COLO829 (cell line): ENCODE measurements at regions not wholly inside any gene's neighbourhood (a gene's known extent, or its start where the extent isn't known, plus 50 kb on each side); places are given as distances from the start of the nearest gene placed in this dataset.

ENCODE experiments used
- DNase-seq: peaks from one replicate; pipeline ENCODE4 v3.0.0; 2012; ENCODE audit warnings: low spot score

- no peak for DNase-seq
Measured at GRCh38 chr10:69684020-69684980, 54.3 kb downstream of the FAM241B start.

GRCh38 chr10:69684981-69685353 lies 54.9 kb downstream of the FAM241B start:
- DNase-seq, result no peak

- no peak for DNase-seq
Measured at GRCh38 chr10:69685426-69685801, 55.4 kb downstream of the FAM241B start.

- DNase-seq, result no peak
Measured at GRCh38 chr10:69685802-69686585, 55.9 kb downstream of the FAM241B start.

GRCh38 chr10:69686866-69687265 lies 56.8 kb downstream of the FAM241B start:
- DNase-seq, result no peak

- DNase-seq, result no peak
Measured at GRCh38 chr10:69687426-69687825, 57.4 kb downstream of the FAM241B start.

GRCh38 chr10:69692267-69692666 lies 62.2 kb downstream of the FAM241B start:
- no peak for DNase-seq

GRCh38 chr10:69692891-69693290 lies 62.8 kb downstream of the FAM241B start:
- no peak for DNase-seq

- no peak for DNase-seq
Measured at GRCh38 chr10:69693886-69694285, 63.8 kb downstream of the FAM241B start.

GRCh38 chr10:69696073-69696731 lies 66.2 kb downstream of the FAM241B start:
- DNase-seq, result peak; percentile 70

GRCh38 chr10:69697006-69697405 lies 67.0 kb downstream of the FAM241B start:
- no peak for DNase-seq

GRCh38 chr10:69703256-69703655 lies 73.2 kb downstream of the FAM241B start:
- DNase-seq, result no peak

GRCh38 chr10:69703766-69704630 lies 74.0 kb downstream of the FAM241B start:
- DNase-seq, result no peak

GRCh38 chr10:69709366-69709941 lies 79.4 kb downstream of the FAM241B start:
- no peak for DNase-seq

GRCh38 chr10:69710008-69710888 lies 80.2 kb downstream of the FAM241B start:
- DNase-seq, result no peak

GRCh38 chr10:69712342-69712741 lies 82.3 kb downstream of the FAM241B start:
- no peak for DNase-seq

- DNase-seq, result no peak
Measured at GRCh38 chr10:69714572-69714971, 84.5 kb downstream of the FAM241B start.

- DNase-seq, result no peak
Measured at GRCh38 chr10:69715156-69715898, 85.3 kb downstream of the FAM241B start.

GRCh38 chr10:69715899-69716606 lies 85.7 kb upstream of the COL13A1 start:
- DNase-seq, result no peak
